ENCODE measurements at regions not wholly inside any gene's neighbourhood (a gene's known extent, or its start where the extent isn't known, plus 50 kb on each side); places are given as distances from the start of the nearest gene placed in this dataset.

DNA sequence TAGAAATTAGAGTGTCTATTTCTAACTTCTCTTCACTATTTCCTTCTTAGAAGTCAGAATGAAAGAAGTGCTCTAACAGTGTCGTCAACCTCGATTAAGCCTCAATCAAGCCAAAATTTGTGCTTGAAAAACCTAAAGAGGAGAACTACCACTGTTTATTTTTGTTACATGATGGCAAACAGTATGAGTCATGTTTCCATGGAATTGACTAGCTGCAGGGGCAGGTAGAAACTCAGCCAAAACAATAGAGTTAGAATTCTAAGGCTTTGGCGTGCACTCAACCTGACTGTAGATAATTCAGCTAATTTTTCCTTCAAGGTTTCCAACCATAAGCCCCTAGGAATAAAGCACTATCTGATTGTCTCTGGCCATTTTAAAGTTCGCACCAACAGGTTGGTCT is 415.9 kb downstream of the ETS1 start:
- TF ChIP-seq POLR2A (IDR thresholded peaks at IDR 0.05) (no peak), EP300 (IDR thresholded peaks at IDR 0.05) (no peak)
- TF ChIP-seq, protein P1, sequence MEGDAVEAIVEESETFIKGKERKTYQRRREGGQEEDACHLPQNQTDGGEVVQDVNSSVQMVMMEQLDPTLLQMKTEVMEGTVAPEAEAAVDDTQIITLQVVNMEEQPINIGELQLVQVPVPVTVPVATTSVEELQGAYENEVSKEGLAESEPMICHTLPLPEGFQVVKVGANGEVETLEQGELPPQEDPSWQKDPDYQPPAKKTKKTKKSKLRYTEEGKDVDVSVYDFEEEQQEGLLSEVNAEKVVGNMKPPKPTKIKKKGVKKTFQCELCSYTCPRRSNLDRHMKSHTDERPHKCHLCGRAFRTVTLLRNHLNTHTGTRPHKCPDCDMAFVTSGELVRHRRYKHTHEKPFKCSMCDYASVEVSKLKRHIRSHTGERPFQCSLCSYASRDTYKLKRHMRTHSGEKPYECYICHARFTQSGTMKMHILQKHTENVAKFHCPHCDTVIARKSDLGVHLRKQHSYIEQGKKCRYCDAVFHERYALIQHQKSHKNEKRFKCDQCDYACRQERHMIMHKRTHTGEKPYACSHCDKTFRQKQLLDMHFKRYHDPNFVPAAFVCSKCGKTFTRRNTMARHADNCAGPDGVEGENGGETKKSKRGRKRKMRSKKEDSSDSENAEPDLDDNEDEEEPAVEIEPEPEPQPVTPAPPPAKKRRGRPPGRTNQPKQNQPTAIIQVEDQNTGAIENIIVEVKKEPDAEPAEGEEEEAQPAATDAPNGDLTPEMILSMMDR (IDR thresholded peaks at IDR 0.05): no peak

Data from suprapubic skin (tissue), 3 donors.